HG03378 (cell line): ENCODE measurements at regions not wholly inside any gene's neighbourhood (a gene's known extent, or its start where the extent isn't known, plus 50 kb on each side); places are given as distances from the start of the nearest gene placed in this dataset.
"Not testable (repeated sequence)": the region's sequence is repeated elsewhere in the genome, so short reads cannot be mapped to it uniquely, and the experiment has no call there.

ENCODE experiments used
- ATAC-seq: cut with Tn5 transposase; IDR thresholded peaks from one replicate; pipeline ENCODE4 v1.9.1; 2021; ENCODE audit warnings: mild to moderate bottlenecking, moderate library complexity; ENCODE audit not compliant: unreplicated experiment

DNA sequence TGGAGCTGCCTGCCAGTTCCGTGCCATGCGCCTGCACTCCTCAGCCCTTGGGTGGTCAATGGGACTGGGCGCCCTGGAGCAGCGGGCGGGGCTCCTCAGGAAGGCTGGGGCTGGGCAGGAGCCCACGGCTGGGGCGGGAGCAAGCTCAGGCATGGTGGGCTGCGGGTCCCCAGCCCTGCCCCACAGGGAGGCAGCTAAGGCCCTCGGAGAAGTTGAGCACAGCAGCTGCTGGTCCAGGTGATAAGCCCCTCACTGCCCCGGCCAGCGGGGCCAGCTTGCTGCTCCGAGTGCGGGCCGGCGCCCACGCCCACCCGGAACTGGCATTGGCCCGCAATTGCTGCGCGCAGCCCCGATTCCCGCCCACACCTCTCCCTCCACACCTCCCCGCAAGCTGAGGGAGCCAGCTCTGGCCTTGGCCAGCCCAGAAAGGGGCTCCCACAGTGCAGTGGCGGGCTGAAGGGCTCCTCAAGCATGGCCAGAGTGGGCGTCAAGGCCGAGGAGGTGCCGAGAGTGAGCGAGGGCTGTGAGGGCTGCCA is 280.3 kb upstream of the SGCG start:
- ATAC-seq = not testable (repeated sequence)

DNA sequence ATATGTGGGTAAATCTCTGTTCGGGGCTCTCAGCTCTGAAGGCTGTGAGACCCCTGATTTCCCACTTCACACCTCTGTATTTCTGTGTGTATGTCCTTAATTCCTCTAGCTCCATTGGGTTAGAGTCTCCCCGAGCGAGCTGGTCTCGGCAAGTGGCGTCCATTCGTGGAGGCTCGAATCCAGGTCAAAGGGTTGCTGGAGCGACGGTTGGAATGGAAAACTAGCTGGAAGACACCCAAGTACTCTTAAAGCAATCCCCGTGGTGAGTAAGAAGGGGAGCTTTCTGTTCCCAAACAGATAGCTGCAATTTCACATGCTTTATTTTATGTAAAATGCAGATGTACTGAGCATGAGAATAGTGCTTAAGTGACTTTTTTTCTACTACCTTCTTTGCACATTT is 277.5 kb upstream of the SGCG start:
- no peak for ATAC-seq

DNA sequence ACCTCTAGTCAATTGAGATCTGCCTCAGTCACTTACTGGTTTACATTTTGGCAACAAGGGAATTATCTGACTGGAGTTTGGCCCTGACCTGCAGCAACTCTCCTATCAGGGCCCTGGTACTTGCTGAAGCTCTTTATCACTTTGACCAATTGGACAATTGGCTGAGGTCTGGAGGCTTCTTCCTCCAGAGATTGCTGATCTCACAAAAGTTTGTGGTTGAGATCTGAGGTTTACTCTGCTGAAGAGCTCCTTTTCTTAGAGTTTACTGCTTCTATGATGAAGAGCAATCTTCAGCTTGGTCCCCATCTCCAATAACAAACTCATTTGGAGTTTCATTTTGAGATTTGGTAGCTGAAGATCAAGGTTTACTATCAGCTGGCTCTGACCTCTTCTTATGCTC is 276.9 kb upstream of the SGCG start:
- no peak for ATAC-seq

DNA sequence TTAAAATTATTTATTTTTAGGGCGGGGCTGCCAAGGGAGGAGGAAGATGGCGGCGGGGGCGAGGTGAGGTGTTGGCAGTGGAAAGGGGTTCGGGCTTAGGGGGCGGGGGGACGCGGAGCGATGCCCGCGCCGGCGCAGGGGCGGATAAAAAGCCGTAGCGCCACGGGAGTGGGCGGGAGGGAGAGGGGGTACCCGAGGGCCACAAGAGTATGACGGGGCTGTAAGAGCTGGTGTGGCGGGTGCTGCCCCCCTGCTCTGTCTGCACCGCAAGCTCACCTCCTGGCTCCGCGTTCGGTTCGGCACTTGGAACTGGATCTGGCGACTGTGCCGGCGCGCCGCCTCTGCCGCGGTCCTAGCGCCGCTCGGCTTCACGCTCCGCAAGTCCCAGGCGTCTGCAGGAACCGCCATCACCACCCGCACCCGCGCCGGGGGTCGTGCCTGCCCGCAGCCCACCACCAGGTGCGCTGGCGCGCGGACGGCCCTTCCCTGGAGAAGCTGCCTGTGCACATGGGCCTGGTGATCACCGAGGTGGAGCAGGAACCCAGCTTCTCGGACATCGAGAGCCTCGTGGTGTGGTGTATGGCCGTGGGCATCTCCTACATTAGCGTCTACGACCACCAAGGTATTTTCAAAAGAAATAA is 265.2 kb upstream of the SGCG start:
- no peak for ATAC-seq

DNA sequence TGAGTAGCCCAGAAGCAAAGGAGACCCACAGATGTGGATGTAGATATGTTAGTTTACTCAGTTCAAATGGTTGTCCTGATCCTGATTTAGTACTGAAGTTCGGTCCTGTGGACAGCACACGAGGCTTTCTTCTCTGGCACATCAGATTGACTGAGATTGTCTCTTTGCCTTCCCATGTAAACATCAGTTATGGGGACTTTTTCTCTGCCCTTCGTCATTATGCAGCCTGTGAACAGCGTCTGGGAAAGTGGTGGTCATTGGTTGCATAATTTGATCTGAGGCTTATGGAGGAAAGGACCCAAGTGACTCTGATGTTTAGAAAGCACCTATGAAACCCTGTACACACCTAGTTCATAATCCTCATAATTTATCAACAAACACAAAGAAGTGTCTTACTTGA is 264.5 kb upstream of the SGCG start:
- not testable (repeated sequence) for ATAC-seq

DNA sequence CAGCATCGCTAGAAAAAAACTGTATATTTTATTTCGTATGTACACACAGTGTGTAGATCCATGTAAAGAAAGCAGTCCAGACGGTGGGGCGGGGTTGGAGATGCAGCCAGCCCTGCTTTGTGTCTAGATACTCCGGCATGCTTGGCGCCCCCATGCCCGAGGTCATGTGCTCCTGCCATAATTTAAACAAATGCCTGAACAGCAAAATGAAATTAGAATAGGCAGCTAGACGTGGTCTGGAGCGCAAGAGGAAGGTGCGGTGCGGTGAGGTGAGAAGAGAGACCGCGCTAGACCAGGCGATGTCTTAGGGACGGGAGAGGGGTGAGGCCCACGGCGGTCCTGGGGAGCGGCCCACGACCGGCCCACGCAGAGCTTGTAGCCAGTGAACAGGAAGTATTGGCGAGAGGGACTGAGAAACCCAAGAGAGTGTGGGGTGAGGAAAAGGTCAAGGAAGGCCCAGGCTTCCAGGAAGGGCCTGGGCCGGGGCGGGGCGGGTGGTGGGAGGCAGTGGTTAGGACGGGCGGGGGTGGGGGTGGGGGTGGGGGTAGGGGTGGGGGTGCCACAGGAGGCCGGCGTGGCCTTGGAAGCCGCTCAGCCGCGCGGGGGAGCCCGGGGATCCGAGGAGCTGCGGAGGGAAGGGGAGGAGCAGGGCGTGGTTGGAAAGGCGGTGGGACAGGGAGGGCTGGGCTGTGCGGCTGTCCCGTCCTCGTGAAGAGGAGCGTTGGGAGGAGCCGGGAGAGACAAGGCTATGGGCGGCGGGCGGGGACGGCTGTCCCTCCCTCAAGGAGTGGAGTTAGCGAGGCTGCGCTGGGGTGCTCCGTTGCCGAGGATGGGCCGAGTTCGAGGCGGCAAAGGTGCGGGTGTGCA is 254.7 kb upstream of the SGCG start:
- ATAC-seq = no peak

DNA sequence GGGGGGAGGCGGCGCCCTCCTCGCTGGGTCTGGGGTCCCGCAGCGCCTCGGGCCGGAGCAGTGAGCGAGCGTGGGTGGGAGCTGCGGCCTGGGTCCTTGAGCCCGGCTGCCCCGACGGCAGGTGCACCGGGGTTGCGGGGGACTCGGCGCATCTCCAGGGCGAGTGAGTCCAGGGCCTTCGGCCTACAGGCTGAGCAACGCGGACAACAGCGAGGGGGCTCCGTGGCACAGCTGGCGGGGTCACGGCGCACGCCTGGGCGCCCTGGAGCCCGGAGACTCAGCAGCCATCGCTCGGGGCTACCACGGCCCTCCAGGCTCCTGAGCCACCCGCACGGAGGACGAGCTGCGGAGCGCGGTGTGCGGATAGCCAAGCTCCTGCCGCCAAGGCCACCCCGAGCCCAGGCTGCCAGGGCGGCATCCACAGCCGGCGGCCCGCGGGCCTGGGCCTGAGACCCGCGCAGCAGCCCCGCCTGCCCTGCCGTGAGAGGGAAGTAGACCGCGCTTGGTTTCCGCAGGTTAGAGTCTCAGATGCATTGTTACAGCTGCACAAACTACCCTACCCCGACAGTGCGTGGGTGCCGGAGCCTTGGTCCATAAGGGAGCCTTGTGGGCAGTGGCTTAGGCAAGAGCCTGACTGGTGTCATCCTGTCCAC is 253.9 kb upstream of the SGCG start:
- ATAC-seq = peak; percentile 45

DNA sequence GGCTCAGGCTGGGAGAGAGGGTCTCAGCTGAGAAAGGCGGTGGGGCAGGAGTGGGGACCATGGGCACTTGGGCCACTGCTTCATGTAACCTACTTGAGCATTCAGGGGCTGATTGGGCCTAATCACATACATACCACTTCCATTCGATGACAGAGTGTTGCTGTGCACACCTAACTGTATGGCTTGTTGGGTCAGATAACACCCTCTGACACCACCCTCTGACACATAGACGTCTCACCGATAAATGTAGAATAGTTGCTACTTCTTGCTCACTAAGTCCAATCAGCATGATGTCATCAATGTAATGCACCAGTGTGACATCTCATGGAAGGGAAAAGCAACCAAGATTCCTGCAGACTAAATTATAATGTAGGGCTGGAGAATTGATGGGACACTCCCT is 252.9 kb upstream of the SGCG start:
- ATAC-seq = not testable (repeated sequence)

DNA sequence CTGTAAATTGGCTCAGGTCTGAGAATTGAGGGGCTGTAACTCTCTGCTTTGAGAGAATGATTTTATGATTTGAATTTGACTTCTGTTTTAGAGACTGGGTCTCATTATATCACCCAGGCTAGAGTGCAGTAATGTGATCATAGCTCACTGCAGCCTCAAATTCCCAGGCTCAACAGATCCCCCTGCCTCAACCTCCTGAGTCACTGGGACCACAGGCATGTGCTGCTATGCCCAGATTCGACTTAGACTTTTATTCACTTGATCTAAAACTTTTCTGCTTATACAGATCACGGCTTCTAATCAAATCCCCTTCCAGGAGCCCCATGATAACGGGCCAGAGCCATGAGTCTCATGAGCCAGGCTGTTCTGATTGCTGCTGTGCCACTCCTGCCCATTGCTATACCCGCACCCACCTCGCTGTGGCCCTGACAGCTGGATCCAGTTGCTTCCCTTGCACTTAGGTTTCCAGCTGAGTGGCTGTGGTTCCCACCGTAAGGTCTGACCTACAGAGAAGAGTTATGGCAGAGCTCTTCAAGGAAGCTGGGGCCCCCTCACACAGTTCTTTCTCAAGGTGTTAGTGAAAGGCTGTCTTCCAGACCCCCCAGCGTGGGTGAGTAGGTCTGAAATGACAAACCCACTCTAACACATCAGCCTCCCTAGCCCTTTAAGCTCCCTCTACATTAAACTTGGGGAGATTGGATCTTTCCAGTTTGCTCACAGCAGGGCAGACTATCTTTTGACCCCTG is 251.2 kb upstream of the SGCG start:
- no peak for ATAC-seq

DNA sequence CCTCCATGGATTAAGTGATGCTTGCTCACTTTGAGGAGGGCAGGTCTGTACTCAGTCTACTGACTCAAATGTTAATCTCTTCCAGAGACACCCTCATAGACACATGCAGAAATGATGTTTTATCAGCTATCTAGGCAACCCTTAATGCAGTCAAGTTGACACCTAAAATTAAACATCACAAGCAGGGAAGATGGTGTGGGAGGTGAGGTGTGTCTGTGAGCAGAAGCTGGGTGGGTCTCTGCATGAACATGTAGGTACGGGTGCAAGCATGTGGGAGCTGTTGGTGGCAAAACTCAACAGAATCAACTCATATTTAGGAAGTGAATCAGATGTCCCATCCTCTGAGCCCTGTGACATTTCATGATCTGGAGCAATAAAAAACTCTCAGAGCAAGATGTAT is 249.2 kb upstream of the SGCG start:
- no peak for ATAC-seq

DNA sequence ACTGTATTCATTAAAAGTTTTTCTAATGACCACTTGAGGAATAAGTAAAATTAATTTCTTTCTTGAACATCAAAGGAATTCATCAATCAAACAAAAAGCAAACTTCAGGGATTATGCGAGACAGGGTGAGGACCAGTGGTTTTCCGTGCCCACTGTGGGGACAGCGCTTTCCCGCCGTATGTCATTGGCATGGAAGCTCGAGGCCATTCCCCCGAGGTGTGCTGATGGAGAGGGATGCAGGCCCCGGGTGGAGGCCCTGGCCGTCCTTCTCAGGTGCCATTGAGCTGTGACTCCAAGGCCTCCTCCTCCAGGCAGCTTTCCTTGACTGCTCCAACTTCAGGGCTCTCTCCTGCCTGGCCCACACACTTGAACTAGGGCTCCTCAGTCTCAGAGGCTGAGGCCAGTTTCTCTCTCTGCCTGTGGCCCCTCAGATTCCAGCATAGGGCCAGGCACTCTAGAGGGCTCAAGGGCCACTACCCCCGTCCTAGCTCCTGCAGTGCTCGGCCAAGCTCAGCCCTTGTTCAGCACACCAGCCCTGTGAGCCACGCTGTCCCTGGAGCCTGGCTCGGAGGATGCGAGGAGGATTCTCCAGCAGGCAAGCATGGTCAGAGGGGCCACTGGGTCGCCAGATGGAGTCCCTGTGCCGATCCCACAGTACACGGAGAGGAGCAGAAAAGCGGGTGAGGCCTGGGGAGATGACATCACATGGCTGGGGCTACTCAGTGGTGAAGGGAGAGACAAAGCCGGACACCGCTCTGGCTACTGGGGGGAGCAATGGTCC is 248.0 kb upstream of the SGCG start:
- ATAC-seq = not testable (repeated sequence)

DNA sequence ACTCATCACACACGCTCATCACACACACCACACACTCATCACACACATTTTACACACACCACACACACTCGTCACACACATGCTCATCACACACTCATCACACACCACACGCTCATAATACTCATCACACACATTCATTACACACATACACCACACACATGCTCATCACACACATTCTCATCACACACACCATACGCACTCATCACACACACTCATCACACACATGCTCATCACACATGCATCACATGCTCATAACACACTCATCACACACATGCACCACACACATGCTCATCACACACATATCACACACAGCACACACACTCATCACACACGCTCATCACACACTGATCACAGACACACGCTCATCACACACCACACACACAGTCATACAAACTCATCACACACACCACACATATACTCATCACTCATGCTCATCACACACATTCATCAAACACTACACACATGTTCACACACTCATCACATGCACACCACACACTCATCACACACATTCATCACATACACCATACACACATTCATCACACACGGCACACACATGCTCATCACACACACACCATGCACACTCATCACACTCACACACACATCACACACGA is 247.1 kb upstream of the SGCG start:
- ATAC-seq = no peak

DNA sequence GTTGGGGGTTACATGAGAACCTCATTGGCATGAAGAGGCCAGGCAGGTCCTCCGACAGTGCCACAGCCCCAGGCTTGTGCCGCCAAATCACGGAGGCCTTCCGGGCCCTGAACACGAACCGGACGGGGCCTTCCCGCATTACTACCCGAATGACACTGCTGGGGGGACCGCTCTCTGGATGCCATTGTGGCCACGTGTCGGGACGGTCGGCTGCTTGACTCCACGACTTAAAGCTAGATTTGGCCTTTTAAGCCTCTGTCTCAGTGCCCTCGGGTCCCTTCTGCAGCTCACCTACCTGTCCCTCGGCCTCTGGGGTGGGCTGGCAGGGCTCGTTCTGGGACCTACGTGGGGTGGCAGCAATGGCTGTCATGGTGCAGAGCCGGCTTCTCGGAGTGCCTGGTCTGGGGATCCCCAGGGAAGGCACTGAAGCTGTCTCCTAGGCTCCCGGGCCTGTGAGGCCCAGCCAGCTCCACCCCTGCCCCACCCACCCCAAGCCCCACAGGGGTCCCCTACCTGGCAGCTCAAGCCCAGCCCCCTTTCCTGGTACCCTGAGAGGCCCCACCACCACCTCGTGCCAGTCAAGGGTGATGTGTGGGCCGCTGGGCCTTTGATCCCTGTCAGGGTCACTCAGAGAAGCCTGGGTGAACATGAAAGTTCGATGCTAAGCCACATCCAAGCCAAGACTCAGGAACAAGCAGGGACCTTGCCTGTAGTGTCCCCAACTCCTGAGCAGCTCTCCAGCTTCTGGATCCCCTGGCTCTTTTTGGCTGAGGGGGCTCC is 245.8 kb upstream of the SGCG start:
- no peak for ATAC-seq

DNA sequence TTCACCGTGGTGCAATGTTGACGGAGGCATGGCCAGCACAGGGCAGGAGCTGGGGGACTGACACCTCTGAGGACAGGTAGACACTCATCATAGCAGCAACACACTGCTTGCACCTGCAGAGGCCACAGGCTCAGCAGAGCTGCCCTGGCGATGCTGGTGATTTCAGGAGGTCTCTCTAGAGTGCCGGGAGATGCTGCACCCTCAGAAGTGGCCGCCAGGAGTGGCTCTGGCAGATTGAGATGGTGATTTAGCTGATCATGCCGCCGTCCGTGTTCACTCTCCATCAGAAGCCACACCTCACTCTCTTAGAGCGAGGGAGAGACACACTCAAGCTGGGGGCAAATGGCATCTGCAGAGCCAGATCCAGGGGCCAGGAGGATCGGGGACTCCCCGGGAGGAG is 244.6 kb upstream of the SGCG start:
- ATAC-seq = no peak

DNA sequence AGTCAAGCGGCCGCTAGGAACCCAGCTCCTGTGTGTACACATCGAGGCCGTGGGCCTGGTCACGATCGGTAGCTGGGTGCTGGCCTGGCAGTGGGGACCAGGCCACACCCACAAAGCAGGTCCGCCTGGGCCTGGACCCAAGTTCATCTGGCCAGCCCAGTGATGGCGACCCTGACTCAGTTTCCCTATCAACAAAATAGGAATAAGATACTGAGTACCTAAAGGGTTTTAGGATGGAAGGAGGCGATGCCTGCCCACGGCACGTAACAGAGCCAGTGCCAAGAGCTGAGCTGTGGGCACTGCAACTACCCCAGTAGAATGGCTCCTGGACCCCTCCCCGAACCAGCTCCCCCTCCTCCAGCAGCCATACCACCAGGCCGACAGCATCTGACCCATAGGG is 243.5 kb upstream of the SGCG start:
- no peak for ATAC-seq

DNA sequence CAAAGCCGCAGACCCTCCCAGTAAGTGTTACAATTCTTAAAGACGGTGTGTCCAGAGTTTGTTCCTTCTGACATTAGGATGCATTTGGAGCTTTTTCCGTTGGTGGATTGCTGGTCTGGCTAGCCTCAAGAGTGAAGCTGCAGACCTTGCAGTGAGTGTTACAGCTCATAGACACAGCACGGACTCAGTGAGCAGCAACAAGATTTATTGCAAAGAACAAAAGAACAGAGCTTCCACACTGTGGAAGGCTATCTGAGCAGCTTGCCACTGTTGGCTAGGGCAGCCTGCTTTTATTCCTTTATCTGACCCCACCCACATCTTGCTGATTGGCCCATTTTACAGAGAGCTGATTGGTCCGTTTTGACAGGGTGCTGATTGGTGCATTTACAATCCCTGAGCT is 242.8 kb upstream of the SGCG start:
- no peak for ATAC-seq

DNA sequence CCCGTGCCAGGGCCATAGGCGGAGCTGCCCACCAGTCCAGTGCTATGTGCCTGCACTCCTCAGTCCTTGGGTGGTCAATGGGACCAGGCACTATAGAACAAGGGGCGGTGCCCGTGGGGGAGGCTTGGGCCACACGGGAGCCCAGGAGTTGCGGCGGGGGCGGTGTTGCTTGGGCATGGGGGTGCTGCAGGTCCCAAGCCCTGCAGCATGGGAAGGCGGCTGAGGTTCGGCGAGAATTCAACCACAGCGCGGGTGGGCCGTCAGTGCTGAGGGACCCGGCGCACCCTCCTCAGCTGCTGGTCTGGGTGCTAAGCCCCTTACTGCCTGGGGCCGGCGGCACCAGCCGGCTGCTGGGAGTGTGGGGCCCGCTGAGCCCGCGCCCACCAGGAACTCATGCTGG is 242.2 kb upstream of the SGCG start:
- no peak for ATAC-seq

DNA sequence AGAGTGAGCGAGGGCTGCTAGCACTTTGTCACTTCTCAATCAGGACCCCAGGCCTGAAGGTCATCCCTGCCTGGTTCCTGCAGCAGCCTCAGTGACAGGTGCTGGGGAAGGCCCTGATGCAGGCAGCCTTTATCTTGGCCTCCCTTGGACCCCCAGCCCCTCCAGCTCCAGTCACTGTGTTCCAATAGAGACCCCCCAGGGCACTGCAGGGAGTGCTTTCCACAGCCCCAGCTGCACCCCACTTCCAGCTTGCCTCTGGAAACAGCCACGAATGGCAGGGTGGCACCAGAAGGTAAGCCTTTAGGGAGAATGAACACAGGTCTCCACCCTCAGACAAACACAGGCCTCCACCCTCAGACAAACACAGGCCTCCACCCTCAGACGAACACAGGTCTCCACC is 241.6 kb upstream of the SGCG start:
- ATAC-seq = no peak

DNA sequence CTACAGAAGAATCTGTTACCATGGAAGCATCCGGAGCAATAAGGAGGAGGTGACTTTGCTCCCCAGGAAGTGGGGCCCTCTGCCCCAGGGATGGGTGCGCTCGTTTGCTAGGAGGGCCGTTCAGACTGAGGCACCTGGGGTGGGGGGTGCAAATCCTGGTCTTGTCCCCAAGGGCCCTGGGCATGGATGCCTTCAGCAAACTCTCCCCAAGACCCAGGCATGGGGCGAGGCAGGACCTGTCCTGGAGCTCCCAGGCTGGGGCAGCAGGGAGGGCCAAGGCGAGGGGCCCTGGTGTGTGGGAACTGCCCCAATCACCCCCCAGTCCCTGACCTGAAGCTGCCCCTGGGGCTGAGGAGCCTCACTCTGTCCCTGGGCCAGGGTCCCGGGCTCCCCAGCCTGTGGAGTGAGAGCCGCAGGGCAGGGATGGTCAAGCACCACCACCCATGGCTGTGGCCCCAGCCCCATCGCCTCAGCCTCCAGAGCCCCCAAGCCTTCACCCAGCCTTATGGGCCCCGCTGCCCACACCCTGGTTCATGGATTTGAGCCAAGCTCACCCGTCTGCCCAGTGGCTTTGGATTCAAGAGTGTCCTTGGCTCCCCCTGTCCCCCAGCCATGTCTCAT is 240.6 kb upstream of the SGCG start:
- ATAC-seq = no peak
